Type B pancreatic cell (in vitro differentiated cells): ENCODE measurements at regions not wholly inside any gene's neighbourhood (a gene's known extent, or its start where the extent isn't known, plus 50 kb on each side); places are given as distances from the start of the nearest gene placed in this dataset.

Experiments
- DNase-seq: peaks from one replicate; pipeline ENCODE4 v3.0.0; 2021; ENCODE audit warnings: mixed read lengths; ENCODE audit not compliant: unreplicated experiment; ENCODE audit errors: extremely low spot score
- H3K27ac Mint-ChIP-seq: 2 replicates; pipeline ENCODE4 v1.8.0; 2021; ENCODE audit warnings: mild to moderate bottlenecking, mixed read lengths
- H3K27me3 Mint-ChIP-seq: 2 replicates; pipeline ENCODE4 v1.8.0; 2021; ENCODE audit warnings: mixed read lengths
- H3K36me3 Mint-ChIP-seq: 2 replicates; pipeline ENCODE4 v1.8.0; 2021; ENCODE audit warnings: mixed read lengths
- H3K4me1 Mint-ChIP-seq: one replicate; pipeline ENCODE4 v1.8.0; 2021; ENCODE audit warnings: mixed read lengths; ENCODE audit not compliant: unreplicated experiment
- H3K4me3 Mint-ChIP-seq: 2 replicates; pipeline ENCODE4 v1.8.0; 2021; ENCODE audit warnings: mild to moderate bottlenecking, mixed read lengths
- H3K9me3 Mint-ChIP-seq: 2 replicates; pipeline ENCODE4 v1.8.0; 2021; ENCODE audit warnings: mixed read lengths
- CTCF ChIP-seq: fragments of 200-600 bp; sonication (generic); conservative IDR thresholded peaks from 2 replicates; pipeline ENCODE4 v1.5.0; 2021; ENCODE audit warnings: antibody characterized with exemption, mild to moderate bottlenecking

DNA sequence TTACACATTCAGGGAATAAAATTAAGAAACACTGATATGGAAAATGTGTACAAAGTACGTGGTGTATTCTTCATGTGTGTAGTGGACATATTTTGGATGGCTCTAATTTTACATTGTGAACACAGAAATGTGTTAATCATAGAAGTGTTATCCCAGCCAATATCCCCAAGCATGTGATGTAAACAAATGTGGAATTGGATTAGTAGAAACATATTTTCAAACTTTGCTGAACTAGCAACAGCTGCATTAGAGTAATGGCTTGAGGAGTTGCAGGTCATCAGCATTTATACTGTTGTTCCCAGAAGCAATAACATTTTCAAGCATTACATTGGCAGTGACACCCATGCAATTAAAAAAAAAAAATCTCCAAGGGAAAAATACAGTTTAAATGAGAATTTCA, 600.6 kb downstream of the SLITRK1 start:
- no peaks in the 10 kb centered on the region for H3K9me3 Mint-ChIP-seq
- H3K4me1 Mint-ChIP-seq: no peaks in the 10 kb centered on the region
- no peak for DNase-seq
- no peaks in the 10 kb centered on the region for H3K27me3 Mint-ChIP-seq
- no peaks in the 10 kb centered on the region for H3K36me3 Mint-ChIP-seq
- no peak overlapping the region for H3K4me3 Mint-ChIP-seq
- no peak for TF ChIP-seq CTCF
- H3K27ac Mint-ChIP-seq: no peak overlapping the region

- no peaks in the 10 kb centered on the region for H3K36me3 Mint-ChIP-seq
- H3K4me3 Mint-ChIP-seq: no peak overlapping the region
Observed at GRCh38 chr13:83274679-83275078, 607.6 kb downstream of the SLITRK1 start.

DNA sequence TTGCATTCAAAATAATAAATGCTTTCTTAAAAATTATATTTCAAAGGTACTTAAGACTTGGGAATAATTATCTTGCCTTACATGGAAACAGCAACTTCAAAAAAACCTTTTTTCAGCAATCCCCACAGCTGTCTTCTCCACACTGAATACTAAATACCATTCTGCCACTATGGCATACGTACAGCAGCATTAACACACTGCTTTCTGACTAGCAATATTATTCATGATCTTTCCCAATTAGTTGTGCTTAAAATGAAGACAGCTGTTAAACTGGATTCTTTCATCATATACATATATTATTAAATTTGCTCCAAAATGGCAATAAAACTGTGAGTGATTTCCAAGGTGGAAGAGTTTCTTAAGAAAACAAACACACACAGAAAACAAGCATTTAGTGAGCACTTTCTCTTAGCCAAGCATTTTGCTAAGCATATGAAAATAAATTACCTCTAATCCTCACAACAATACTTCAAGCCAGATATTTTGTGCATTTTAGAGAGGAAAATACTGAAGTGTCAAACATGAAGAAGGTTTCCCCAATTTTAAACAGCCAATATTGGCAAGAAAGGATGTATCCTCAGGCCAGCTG, 609.5 kb downstream of the SLITRK1 start:
- H3K9me3 Mint-ChIP-seq: no peaks in the 10 kb centered on the region
- no peaks in the 10 kb centered on the region for H3K27me3 Mint-ChIP-seq
- H3K36me3 Mint-ChIP-seq: no peaks in the 10 kb centered on the region
- H3K27ac Mint-ChIP-seq: no peak overlapping the region
- TF ChIP-seq CTCF: no peak
- H3K4me3 Mint-ChIP-seq: no peak overlapping the region
- no peak for DNase-seq
- no peaks in the 10 kb centered on the region for H3K4me1 Mint-ChIP-seq

More at GRCh38 chr13:83274679-83275078, 607.6 kb downstream of the SLITRK1 start:
- H3K4me1 Mint-ChIP-seq: no peaks in the 10 kb centered on the region
- DNase-seq: no peak
- no peaks in the 10 kb centered on the region for H3K9me3 Mint-ChIP-seq
- no peaks in the 10 kb centered on the region for H3K27me3 Mint-ChIP-seq
- no peak for TF ChIP-seq CTCF
- no peak overlapping the region for H3K27ac Mint-ChIP-seq

GRCh38 chr13:83272076-83272475, 610.2 kb downstream of the SLITRK1 start:
- H3K27ac Mint-ChIP-seq: no peak overlapping the region
- DNase-seq: no peak
- no peak overlapping the region for H3K4me3 Mint-ChIP-seq
- no peak for TF ChIP-seq CTCF
- H3K27me3 Mint-ChIP-seq: no peaks in the 10 kb centered on the region
- no peaks in the 10 kb centered on the region for H3K9me3 Mint-ChIP-seq
- H3K4me1 Mint-ChIP-seq: no peaks in the 10 kb centered on the region
- H3K36me3 Mint-ChIP-seq: no peaks in the 10 kb centered on the region

DNA sequence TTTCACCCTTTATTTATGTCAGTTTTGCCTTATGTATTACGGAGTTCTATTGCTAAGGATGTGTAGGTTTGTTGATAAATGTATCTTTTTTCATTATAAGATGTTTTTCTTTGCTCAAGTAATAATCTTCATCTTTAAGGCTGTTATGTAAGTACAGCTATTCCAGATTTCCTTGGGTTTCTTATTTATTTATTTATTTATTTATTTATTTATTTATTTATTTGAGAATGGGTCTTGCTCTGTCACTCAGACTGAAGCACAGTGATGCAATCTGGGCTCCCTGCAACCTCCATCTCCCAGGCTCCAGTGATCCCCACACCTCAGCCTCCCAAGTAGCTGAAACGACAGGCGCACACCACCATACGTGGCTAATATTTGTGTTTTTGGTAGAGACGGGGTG, 617.0 kb downstream of the SLITRK1 start:
- no peak overlapping the region for H3K27ac Mint-ChIP-seq
- H3K36me3 Mint-ChIP-seq: no peaks in the 10 kb centered on the region
- no peak overlapping the region for H3K4me3 Mint-ChIP-seq
- no peaks in the 10 kb centered on the region for H3K9me3 Mint-ChIP-seq
- no peak for DNase-seq
- no peaks in the 10 kb centered on the region for H3K4me1 Mint-ChIP-seq
- no peaks in the 10 kb centered on the region for H3K27me3 Mint-ChIP-seq
- no peak for TF ChIP-seq CTCF

DNA sequence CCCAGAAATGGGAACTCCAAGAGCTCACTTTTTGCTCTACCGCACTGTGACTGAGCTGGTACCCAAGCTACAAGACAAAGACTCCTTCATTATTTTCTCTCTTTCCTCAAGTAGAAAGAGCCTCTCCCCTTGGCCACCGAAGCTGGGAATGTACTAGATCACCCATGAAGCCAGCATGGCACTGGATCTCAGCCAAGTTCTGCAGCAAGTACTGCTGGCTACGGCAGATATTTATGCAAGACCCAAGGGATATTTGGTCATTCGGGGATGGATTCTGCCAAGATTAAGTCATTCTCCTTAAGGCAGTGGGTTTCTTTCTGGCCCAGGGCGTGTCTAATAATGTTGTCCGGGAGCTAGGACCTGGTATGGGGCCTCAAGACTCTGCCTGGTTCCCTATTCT, 633.5 kb downstream of the SLITRK1 start:
- TF ChIP-seq CTCF: no peak
- no peaks in the 10 kb centered on the region for H3K36me3 Mint-ChIP-seq
- H3K4me1 Mint-ChIP-seq: no peaks in the 10 kb centered on the region
- no peaks in the 10 kb centered on the region for H3K27me3 Mint-ChIP-seq
- H3K27ac Mint-ChIP-seq: no peak overlapping the region
- H3K4me3 Mint-ChIP-seq: no peak overlapping the region
- DNase-seq: no peak
- H3K9me3 Mint-ChIP-seq: peaks cover 9% of the 10 kb centered on the region
